ENCODE measurements at regions not wholly inside any gene's neighbourhood (a gene's known extent, or its start where the extent isn't known, plus 50 kb on each side); places are given as distances from the start of the nearest gene placed in this dataset.

DNA sequence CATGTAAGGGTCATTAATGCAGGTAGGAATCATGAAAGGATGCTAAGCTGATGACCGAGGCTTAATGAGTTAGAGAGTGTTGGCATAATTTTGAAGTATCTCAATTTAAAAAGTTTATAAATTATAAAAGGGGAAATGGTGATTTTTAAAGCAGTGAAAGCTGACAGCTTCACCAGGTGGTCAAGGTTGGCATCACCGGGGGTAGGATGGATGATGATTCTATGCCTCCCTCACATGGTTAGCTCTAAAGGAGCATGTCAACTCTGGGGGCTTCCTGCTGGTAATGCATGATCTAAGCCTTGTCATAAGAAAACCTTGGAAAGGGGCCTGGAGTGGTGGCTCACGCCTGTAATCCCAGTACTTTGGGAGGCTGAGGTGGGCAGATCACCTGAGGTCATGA is 89.2 kb upstream of the MARCKS start:
- H3K9me3 ChIP-seq (ENCODE audit: control insufficient read depth in 4 of 4, low read length in 3 of 4) = no peaks in the 10 kb centered on the region

DNA sequence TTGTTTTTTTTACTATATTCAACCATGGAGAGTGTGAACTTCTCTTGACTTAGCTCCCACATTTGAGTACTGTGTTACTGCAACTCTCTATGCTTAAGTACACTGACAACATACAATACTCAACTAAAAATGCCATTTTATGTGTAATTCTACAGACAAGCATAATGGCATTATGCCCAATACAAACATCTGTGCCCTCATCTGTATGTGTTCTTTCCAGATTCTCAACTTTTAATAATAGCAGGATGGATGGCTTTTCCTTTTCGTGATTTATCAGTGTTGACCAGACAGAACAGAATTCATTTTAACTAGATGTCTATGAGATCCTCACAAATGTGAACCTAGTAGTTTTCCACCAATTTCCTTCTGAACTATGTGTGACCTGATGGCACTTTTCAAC is 84.2 kb upstream of the MARCKS start:
- no peak for DNase-seq (ENCODE audit: low spot score)
- Histone ChIP-seq H3K4me3 (ENCODE audit: low read depth in 1 of 3, low read length in 3 of 3) (no peak overlapping the region), H3K9me3 (ENCODE audit: control insufficient read depth in 4 of 4, low read length in 3 of 4) (no peaks in the 10 kb centered on the region), H3K9ac (ENCODE audit: low read depth in 1 of 2, low read length in 2 of 2) (no peak overlapping the region), H3K36me3 (ENCODE audit: control insufficient read depth in 4 of 4, insufficient read depth in 3 of 4, low read depth in 1 of 4, low read length in 3 of 4) (no peaks in the 10 kb centered on the region), H3K27me3 (ENCODE audit: control insufficient read depth in 4 of 4, insufficient read depth in 4 of 4, low read length in 3 of 4) (no peaks in the 10 kb centered on the region), H3K27ac (ENCODE audit: low read depth in 1 of 2, low read length in 2 of 2) (no peak overlapping the region), H3K4me1 (ENCODE audit: control insufficient read depth in 4 of 4, insufficient read depth in 4 of 4, low read length in 3 of 4) (peaks cover 0 to 2% (median 0%) of the 10 kb centered on the region in 4 donors)
- TF ChIP-seq TAF1 (conservative IDR thresholded peaks at IDR 0.05) (no peak), JUND (IDR thresholded peaks at IDR 0.05) (no peak)
- 81% methylated on average over 1 of the region's 1 CpG for WGBS

More for the DNA sequence above, 89.2 kb upstream of the MARCKS start:
- no peak overlapping the region for H3K27ac ChIP-seq (ENCODE audit: low read depth in 1 of 2, low read length in 2 of 2)
- H3K36me3 ChIP-seq (ENCODE audit: control insufficient read depth in 4 of 4, insufficient read depth in 3 of 4, low read depth in 1 of 4, low read length in 3 of 4) = no peaks in the 10 kb centered on the region
- 95% methylated on average over 3 of the region's 3 CpGs for WGBS
- no peak overlapping the region for H3K4me3 ChIP-seq (ENCODE audit: low read depth in 1 of 3, low read length in 3 of 3)
- H3K9ac ChIP-seq (ENCODE audit: low read depth in 1 of 2, low read length in 2 of 2) = no peak overlapping the region
- no peaks in the 10 kb centered on the region for H3K27me3 ChIP-seq (ENCODE audit: control insufficient read depth in 4 of 4, insufficient read depth in 4 of 4, low read length in 3 of 4)
- DNase-seq (ENCODE audit: low spot score) = no peak
- TF ChIP-seq, protein P1, sequence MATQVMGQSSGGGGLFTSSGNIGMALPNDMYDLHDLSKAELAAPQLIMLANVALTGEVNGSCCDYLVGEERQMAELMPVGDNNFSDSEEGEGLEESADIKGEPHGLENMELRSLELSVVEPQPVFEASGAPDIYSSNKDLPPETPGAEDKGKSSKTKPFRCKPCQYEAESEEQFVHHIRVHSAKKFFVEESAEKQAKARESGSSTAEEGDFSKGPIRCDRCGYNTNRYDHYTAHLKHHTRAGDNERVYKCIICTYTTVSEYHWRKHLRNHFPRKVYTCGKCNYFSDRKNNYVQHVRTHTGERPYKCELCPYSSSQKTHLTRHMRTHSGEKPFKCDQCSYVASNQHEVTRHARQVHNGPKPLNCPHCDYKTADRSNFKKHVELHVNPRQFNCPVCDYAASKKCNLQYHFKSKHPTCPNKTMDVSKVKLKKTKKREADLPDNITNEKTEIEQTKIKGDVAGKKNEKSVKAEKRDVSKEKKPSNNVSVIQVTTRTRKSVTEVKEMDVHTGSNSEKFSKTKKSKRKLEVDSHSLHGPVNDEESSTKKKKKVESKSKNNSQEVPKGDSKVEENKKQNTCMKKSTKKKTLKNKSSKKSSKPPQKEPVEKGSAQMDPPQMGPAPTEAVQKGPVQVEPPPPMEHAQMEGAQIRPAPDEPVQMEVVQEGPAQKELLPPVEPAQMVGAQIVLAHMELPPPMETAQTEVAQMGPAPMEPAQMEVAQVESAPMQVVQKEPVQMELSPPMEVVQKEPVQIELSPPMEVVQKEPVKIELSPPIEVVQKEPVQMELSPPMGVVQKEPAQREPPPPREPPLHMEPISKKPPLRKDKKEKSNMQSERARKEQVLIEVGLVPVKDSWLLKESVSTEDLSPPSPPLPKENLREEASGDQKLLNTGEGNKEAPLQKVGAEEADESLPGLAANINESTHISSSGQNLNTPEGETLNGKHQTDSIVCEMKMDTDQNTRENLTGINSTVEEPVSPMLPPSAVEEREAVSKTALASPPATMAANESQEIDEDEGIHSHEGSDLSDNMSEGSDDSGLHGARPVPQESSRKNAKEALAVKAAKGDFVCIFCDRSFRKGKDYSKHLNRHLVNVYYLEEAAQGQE (IDR thresholded peaks at IDR 0.05) = no peak
- TF ChIP-seq EGR1 (IDR thresholded peaks at IDR 0.05; ENCODE audit: low read depth in 2 of 2) (no peak), FOXA1 (IDR thresholded peaks at IDR 0.05) (no peak), TAF1 (conservative IDR thresholded peaks at IDR 0.05) (no peak), GABPA (IDR thresholded peaks at IDR 0.05 in 1 of 2, conservative IDR thresholded peaks at IDR 0.05 in 1 of 2) (no peak), YY1 (IDR thresholded peaks at IDR 0.05) (no peak), SP1 (IDR thresholded peaks at IDR 0.05) (no peak)
- TF ChIP-seq, protein P2, sequence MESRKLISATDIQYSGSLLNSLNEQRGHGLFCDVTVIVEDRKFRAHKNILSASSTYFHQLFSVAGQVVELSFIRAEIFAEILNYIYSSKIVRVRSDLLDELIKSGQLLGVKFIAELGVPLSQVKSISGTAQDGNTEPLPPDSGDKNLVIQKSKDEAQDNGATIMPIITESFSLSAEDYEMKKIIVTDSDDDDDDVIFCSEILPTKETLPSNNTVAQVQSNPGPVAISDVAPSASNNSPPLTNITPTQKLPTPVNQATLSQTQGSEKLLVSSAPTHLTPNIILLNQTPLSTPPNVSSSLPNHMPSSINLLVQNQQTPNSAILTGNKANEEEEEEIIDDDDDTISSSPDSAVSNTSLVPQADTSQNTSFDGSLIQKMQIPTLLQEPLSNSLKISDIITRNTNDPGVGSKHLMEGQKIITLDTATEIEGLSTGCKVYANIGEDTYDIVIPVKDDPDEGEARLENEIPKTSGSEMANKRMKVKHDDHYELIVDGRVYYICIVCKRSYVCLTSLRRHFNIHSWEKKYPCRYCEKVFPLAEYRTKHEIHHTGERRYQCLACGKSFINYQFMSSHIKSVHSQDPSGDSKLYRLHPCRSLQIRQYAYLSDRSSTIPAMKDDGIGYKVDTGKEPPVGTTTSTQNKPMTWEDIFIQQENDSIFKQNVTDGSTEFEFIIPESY (IDR thresholded peaks at IDR 0.05) = no peak
- H3K4me1 ChIP-seq (ENCODE audit: control insufficient read depth in 4 of 4, insufficient read depth in 4 of 4, low read length in 3 of 4) = no peaks in the 10 kb centered on the region

DNA sequence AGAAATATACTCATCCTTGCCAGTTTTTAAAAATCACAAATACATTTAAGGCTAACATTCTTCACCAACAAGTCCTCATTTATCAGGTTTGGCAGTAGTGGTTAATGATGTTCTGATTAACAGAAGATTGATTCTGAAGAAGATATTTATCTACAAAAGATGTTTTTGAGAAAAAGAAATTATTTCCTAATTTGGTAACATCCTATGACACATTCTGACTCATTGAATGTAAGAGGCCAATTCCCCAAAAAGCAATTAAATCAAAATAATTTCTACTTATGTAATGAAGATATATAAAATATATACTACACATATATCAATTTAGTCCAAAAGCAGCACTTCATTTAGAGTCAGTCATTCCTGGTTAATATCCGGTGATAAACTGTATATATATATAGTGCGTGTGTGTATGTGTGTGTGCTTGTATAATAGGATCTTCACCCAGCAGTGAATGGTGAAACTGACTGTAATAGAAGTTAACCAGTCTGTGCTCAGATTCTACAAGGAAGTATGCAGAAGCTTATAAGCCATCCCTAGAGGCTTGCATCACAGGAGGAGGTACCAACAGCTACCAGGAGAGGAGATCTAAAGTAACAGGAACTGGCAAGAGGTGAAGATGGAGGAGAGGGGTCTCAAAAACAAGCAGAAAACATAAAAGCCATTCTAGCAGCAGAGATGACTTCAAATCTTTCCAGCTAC is 82.9 kb upstream of the MARCKS start:
- Histone ChIP-seq H3K27me3 (ENCODE audit: control insufficient read depth in 4 of 4, insufficient read depth in 4 of 4, low read length in 3 of 4) (no peaks in the 10 kb centered on the region), H3K4me1 (ENCODE audit: control insufficient read depth in 4 of 4, insufficient read depth in 4 of 4, low read length in 3 of 4) (peaks cover 0 to 2% (median 0%) of the 10 kb centered on the region in 4 donors), H3K36me3 (ENCODE audit: control insufficient read depth in 4 of 4, insufficient read depth in 3 of 4, low read depth in 1 of 4, low read length in 3 of 4) (no peaks in the 10 kb centered on the region), H3K9ac (ENCODE audit: low read depth in 1 of 2, low read length in 2 of 2) (no peak overlapping the region), H3K27ac (ENCODE audit: low read depth in 1 of 2, low read length in 2 of 2) (no peak overlapping the region), H3K9me3 (ENCODE audit: control insufficient read depth in 4 of 4, low read length in 3 of 4) (no peaks in the 10 kb centered on the region), H3K4me3 (ENCODE audit: low read depth in 1 of 3, low read length in 3 of 3) (no peak overlapping the region)
- DNase-seq (ENCODE audit: low spot score) = no peak
- WGBS = 91% methylated on average over 2 of the region's 2 CpGs
- TF ChIP-seq, protein P1 (IDR thresholded peaks at IDR 0.05) = no peak
- TF ChIP-seq, protein P3, sequence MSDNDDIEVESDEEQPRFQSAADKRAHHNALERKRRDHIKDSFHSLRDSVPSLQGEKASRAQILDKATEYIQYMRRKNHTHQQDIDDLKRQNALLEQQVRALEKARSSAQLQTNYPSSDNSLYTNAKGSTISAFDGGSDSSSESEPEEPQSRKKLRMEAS (IDR thresholded peaks at IDR 0.05) = no peak
- TF ChIP-seq EGR1 (IDR thresholded peaks at IDR 0.05; ENCODE audit: low read depth in 2 of 2) (no peak), FOXA2 (IDR thresholded peaks at IDR 0.05) (no peak), GABPA (IDR thresholded peaks at IDR 0.05 in 1 of 2, conservative IDR thresholded peaks at IDR 0.05 in 1 of 2) (no peak), RXRA (IDR thresholded peaks at IDR 0.05) (no peak), HNF4A (conservative IDR thresholded peaks at IDR 0.05) (no peak), YY1 (IDR thresholded peaks at IDR 0.05) (no peak), HNF4G (IDR thresholded peaks at IDR 0.05) (no peak), FOXA1 (IDR thresholded peaks at IDR 0.05) (no peak)
- TF ChIP-seq, protein P4, sequence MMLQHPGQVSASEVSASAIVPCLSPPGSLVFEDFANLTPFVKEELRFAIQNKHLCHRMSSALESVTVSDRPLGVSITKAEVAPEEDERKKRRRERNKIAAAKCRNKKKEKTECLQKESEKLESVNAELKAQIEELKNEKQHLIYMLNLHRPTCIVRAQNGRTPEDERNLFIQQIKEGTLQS (IDR thresholded peaks at IDR 0.05) = no peak
